ENCODE measurements at regions not wholly inside any gene's neighbourhood (a gene's known extent, or its start where the extent isn't known, plus 50 kb on each side); places are given as distances from the start of the nearest gene placed in this dataset.
"Not testable (repeated sequence)": the region's sequence is repeated elsewhere in the genome, so short reads cannot be mapped to it uniquely, and the experiment has no call there.

GRCh38 chr15:87722941-87723691 is 533.4 kb downstream of the NTRK3 start:
- DNase-seq, result no peak

DNA sequence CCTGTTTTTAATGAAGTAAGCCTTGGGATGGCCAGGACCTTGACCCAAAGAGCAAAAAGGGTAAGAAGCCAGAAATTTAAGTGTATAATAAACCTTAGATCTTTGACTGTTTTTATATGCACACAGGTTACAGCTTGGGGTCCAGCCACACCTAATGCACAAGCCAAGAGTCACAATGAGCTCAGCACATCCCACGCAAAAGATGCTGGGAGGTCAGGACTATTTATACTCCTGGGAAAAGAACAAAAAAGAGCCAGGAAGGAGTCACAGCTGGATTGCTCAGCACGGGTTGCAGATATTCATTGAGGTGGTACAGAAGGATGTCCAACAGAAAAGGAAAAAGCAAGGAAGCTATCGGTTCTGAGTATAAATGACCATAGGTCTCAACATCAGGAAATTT is 536.3 kb downstream of the NTRK3 start:
- DNase-seq, result no peak

DNA sequence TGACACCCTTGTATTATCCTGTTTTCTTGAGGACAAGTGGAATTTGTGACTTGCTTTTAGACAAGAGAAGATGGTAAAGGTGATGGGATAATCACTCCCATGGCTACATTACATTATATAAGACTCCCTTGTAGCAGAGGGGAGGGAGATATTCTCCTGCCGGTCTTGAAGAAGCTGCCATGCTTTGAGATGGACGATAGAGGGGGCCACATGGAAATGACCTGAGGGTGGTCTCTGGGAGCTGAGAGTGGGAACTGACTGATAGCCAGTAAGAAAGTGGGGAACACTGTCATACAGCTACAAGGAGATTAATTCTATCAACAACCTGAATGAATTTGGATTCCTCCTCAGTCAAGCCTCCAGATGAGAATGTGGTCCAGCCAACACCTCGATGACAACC is 540.1 kb downstream of the NTRK3 start:
- no peak for DNase-seq

- DNase-seq, result no peak
Measured at GRCh38 chr15:87715252-87715651, 541.3 kb downstream of the NTRK3 start.

- no peak for DNase-seq
Measured at GRCh38 chr15:87713475-87713879, 543.1 kb downstream of the NTRK3 start.

DNA sequence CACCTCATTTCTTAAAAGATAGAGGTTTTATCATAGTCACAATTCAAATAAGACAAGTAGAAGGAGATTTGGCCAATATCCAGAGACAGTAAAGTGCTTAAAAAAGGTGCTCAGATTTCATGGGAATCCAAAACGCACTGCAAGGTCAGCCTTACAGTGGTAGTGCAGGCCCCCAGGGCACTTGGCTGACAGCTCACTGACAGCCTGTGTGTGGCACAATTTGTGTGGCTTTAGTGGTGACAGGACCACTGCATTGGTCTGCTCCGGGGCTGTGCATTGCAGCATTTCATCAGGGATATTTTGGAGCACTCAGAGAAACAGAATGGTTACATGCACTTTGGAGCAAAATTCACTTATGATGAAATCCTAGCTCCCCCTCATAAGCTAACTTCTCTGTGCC is 544.3 kb downstream of the NTRK3 start:
- DNase-seq, result no peak

GRCh38 chr15:87711026-87711425 is 545.5 kb downstream of the NTRK3 start:
- no peak for DNase-seq

- DNase-seq, result no peak
Measured at GRCh38 chr15:87710406-87710805, 546.1 kb downstream of the NTRK3 start.

- DNase-seq, result no peak
Measured at GRCh38 chr15:87707566-87708130, 548.9 kb downstream of the NTRK3 start.

DNA sequence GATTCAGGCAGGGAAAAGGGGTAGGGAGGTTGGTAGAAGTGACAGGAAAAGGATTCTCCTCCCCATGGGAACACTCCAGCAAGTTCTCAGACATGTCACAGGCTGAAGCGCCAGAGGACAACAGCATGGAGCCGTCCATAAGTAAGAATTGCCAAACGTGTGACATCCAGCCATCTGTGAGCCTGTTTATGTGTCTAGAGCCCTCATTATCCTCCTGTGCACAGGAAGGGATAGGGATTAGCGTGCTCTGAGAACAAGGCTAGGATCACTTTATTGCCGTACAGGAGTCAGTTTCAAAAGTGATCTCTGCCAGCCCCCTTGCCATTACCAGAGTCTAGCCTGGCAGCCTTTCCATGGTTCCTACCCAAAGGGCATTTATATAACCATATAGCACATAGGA is 549.5 kb downstream of the NTRK3 start:
- DNase-seq, result no peak

DNA sequence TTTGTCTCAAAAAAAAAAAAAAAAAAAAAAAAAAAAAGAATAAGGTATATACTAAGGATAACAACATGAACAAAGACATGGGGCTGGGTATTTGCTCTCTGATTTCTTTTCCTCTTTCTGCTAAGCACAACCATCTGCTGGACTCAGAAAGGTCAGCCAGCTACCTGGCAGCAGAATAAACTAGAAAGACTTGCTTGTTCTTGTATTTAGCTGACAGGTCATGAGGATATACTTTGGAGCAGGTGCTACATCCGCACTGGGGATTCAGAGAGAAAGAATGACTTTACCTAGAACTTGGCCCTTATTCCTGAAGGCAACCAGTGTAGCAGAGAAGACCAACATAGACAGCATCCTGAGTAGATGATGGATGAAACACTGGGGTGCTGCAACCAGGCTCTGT is 550.5 kb downstream of the NTRK3 start:
- no peak for DNase-seq

- no peak for DNase-seq
Measured at GRCh38 chr15:87704276-87704675, 552.3 kb downstream of the NTRK3 start.

DNA sequence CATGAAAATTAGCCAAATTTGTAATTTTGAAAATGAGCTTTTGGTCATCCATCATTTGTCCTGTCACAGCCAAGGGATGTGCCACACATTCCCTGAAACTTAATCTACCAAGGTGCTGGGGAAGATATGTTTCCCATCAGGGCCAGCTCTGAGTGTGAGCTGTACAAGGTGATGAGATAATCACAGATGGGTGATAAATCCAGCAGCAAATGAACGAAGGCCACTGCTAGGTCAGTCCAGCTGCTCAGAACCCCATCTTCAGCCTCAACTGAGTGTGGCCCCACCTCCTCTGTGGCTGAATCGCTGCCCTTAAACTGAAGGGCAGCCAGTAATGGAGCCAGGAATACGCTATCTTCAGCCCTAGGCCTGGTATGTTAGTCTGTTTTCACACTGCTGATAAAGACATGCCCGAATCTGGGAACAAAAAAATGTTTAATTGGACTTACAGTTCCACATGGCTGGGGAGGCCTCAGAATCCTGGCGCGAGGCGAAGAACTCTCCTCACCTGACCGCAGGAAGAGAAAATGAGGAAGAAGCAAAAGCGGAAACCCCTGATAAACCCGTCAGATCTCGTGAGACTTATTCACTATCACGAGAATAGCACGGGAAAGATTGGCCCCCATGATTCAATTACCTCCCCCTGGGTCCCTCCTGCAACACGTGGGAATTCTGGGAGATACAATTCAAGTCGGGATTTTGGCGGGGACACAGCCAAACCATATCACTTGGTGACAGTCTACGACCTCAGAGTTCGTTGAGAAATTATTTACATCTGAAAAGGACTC is 553.0 kb downstream of the NTRK3 start:
- no peak for DNase-seq

- no peak for DNase-seq
Measured at GRCh38 chr15:87702270-87702669, 554.3 kb downstream of the NTRK3 start.

- DNase-seq, result not testable (repeated sequence)
Measured at GRCh38 chr15:87698467-87698866, 558.1 kb downstream of the NTRK3 start.

- DNase-seq, result no peak
Measured at GRCh38 chr15:87689716-87690115, 566.8 kb downstream of the NTRK3 start.

- no peak for DNase-seq
Measured at GRCh38 chr15:87687523-87687870, 569.0 kb downstream of the NTRK3 start.

DNA sequence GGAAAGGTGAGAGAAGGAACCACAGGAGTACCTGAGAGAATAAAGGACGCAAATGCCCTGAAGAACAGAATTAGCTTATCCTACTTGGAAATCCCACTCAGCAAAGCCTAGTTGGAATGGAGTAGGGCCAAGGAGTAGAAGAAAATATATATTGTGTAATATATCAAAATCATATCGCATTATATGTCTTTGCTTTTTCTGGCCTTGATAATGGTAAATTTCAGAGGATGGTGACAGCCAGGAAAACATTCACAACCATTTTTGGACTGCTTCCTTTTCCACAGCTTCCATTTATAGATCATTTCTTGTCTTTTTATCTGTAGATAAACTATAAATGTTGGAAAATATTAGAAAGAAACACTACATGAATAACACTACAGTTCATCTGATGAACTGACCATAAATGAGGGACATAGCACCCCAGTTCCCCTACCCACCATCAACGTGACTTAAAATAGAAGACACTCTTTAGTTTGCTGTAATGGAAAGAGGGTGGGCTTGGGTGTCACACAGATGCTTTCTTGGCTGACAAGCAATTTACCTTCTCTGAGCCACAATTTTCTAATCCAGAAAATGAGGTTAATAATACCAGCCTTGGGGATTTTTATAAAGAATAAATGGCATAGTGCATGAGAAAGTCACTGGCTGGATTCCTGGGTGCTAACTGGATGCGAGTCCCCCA is 569.6 kb downstream of the NTRK3 start:
- no peak for DNase-seq

GRCh38 chr15:87686339-87686738 is 570.2 kb downstream of the NTRK3 start:
- DNase-seq, result no peak

DNA sequence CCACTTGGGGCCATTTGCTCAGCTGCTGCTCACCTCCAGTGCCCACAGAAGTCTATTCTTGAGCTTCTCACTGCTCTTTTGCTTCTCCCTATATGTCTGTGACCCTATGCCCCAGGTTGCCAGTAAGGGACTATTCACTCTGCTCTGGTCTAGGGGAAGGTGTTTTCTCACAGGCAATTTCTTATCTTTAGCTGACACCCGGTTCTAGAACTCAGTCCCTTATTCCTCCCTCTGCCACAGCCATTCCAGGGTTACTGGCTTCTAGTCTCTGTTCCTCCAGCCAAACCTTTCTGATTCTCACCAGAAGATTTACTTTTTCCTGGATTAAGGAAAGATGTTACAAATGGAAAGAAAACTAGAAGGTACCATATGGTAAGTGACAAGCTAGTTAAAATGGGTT is 574.0 kb downstream of the NTRK3 start:
- DNase-seq, result no peak

- peak; percentile 5 for DNase-seq
Measured at GRCh38 chr15:87681104-87681503, 575.4 kb downstream of the NTRK3 start.

- DNase-seq, result no peak
Measured at GRCh38 chr15:87680208-87680607, 576.3 kb downstream of the NTRK3 start.

- no peak for DNase-seq
Measured at GRCh38 chr15:87675271-87675670, 581.3 kb downstream of the NTRK3 start.
